ENCODE measurements at regions not wholly inside any gene's neighbourhood (a gene's known extent, or its start where the extent isn't known, plus 50 kb on each side); places are given as distances from the start of the nearest gene placed in this dataset.

DNA sequence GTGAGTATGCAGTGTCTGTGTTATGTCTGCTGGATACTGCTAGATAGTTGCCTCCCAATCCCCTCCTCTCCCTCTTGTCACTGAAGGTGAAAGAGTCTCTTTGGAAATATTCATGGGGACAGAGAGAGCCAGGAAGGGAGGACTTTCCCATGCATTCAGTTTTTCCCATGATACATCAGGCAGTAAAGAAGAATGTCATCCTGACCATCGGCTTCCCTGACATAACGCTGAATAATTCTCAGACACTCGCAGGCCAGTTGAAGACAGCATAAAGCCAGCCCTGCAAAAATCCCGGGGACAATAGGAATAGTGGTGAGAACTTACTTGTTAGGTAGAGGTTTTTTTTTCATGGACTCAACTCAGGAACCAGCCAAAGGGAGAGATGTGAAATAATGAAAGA, 58.1 kb downstream of the KLF4 start:
- TF ChIP-seq, protein P1, sequence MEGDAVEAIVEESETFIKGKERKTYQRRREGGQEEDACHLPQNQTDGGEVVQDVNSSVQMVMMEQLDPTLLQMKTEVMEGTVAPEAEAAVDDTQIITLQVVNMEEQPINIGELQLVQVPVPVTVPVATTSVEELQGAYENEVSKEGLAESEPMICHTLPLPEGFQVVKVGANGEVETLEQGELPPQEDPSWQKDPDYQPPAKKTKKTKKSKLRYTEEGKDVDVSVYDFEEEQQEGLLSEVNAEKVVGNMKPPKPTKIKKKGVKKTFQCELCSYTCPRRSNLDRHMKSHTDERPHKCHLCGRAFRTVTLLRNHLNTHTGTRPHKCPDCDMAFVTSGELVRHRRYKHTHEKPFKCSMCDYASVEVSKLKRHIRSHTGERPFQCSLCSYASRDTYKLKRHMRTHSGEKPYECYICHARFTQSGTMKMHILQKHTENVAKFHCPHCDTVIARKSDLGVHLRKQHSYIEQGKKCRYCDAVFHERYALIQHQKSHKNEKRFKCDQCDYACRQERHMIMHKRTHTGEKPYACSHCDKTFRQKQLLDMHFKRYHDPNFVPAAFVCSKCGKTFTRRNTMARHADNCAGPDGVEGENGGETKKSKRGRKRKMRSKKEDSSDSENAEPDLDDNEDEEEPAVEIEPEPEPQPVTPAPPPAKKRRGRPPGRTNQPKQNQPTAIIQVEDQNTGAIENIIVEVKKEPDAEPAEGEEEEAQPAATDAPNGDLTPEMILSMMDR (IDR thresholded peaks at IDR 0.05) = no peak

DNA sequence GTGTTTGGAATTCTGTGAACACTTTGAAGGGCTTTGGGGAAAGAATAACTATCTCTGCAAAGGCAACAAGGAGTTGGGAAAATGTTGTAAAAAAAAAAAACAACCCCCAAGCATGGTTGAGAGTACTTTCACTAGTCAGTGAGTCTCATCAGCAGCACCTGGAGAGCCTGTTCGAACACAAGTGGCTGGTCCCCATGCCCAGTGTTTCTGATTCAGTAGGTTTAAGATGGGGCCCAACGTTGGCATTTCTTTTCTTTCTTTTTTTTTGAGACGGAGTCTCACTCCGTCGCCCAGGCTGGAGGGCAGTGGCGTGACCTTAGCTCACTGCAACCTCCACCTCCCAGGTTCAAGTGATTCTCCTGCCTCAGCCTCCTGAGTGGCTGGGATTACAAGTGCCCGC, 59.5 kb downstream of the KLF4 start:
- TF ChIP-seq, protein P1 (IDR thresholded peaks at IDR 0.05) = no peak

DNA sequence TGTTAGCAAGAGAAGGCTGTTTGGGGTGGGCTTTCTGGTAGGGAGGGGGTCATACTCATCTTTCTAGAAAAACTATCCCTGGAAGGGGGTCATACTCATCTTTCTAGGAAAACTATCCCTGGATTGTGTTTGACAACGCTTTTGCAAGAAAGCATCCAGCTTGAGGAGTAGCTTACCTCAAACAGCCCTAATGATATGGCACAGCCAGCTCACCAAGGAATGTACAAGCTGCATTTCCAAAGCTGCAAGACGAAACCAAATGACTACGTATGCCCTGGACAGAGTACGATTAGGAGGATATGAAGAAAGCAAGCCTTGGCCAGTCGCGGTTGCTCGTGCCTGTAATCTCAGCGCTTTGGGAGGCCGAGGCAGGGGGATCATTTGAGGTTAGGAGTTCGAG, 63.4 kb downstream of the KLF4 start:
- TF ChIP-seq, protein P1 (IDR thresholded peaks at IDR 0.05) = no peak

DNA sequence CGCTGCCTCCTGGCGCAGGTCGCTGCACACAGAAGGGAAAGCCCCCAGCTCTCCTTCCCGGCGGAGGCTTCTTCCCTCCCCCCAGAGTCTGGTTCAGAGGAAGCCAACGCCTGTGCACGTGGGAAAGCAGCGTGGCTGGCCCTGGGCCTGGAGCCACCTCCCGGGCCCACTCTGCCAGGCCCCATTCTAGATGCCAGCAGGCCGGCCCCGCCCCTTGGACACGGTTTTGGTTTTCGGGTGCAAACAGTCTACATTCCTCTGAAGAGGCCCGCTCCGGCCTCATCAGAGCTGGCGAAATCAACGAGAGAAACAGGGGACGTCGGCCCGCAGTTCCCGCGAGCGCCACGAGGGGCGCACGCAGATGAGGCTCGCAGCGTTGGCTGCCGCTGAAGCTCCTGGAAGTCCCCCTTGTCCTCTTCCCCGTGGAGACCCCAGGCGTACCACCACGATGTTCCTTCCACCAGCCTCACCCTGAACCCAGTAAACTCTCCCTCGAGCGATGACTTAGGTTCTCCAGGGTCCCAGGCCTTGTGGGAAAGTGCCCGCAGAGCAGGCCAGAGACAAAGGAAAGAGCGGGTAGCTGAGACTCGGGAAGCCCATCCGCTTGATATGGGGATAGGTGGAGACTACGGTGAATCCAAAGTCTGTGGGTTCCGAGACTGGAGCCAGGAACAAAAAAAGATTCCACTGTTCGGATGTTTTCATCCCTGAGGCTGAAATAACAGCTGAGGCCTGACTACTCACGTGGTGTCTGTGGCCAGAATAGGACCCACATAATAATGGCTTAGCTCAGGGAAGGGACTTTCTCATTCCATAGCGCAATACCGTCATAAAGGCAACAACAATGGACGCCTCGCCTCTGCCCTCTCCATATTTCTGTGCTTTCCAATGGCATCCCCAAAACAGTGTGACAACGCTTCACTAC, 64.2 kb downstream of the KLF4 start:
- TF ChIP-seq, protein P1 (IDR thresholded peaks at IDR 0.05) = no peak; the same call in 1 of the 2 replicates

DNA sequence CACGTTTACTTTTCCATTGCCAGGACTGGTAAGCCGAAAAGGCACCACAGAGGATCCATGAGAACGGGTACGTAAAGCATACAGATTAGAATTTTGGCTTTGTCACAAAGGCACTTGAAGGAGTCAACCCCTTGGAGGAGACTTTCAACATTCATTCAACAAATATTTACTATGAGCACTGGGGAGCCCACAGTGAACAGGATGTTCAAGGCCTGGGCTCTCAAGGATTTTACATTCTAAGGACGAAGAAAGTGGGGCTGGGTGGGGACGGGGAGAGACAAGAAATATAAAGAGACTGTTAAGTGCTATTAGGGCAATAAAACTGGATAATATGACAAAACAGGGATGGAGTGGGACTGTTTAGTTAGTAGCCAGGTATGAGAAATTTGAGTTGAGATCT, 66.0 kb downstream of the KLF4 start:
- TF ChIP-seq, protein P1 (IDR thresholded peaks at IDR 0.05) = no peak

DNA sequence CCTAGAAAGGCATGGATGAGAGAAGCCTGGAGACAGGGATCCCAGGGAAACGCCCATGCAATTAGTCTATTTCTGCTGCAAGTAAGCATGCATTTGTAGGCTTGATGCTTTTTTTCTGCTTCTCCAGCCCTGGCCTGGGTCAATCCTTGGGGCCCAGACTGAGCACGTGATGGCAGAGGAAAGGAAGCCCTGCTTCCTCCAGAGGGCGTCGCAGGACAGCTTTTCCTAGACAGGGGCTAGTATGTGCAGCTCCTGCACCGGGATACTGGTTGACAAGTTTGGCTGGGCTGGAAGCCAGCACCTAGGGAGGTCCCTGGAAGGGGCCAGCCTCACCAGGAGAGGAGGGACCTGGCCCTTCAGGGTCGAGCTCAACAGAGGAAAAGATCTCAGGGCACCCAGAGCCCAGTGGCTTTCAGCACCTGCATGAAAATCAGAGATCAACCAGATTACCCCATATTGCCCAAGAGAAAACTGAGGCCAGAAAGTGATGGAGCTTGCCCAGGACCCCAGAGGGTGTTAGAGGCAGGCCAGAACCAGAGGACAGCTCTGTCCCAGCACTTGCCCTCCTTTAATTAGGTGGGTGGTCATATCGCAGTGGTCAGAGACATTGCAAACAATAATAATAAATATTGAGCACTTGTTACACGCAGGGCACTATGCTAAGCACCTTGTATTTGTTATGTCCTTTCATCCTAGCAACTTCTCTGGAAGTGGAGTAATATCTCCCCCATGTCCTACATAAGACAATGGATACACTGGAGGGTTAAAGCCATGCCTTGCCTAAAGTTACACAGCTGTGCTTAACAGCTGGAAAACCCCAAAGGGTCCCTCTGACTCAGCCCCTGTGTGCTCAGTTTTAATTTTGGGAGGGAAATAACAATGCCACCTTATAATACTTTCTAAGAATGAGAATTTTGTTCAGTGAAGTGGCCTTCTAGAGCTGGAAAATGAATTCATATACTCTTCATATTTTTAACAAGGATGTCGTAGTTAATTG, 67.1 kb downstream of the KLF4 start:
- TF ChIP-seq, protein P1 (IDR thresholded peaks at IDR 0.05) = peak; percentile 80

DNA sequence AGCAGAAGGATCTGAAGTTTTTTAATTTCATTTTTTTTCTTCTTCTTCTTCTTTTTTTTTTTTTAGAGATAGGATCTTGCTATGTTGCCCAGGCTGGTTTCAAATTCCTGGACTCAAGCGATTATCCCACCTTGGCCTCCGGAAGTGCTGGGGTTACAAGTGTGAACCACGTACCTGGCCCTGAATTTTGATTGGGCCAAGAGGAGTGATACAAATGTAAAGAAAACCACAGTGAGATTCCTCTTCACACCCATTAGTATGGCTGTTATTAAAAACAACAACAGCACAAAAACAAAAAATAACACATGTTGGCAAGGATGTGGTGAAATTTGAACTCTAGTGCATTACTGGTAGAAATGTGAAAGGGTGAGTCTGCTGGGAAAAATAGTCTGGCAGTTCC, 79.1 kb downstream of the KLF4 start:
- TF ChIP-seq, protein P1 (IDR thresholded peaks at IDR 0.05) = no peak
